A673 (cell line): ENCODE measurements at regions not wholly inside any gene's neighbourhood (a gene's known extent, or its start where the extent isn't known, plus 50 kb on each side); places are given as distances from the start of the nearest gene placed in this dataset.

Experiments used
- CTCF ChIP-seq: fragments of 300-800, 200-600 bp; sonication (generic); conservative IDR thresholded peaks from 2 replicates; pipeline ENCODE4 v1.5.1; 2017; ENCODE audit warnings: low read depth, mild to moderate bottlenecking, antibody characterized with exemption, low read length, moderate library complexity, mixed read lengths
- EZH2 ChIP-seq: fragments of 200-600 bp; sonication (generic); IDR thresholded peaks from 2 replicates; pipeline ENCODE4 v1.6.1; 2017; ENCODE audit warnings: borderline replicate concordance, low read depth, mild to moderate bottlenecking, mixed read lengths, antibody characterized with exemption, low read length; ENCODE audit not compliant: poor library complexity, severe bottlenecking

GRCh38 chr7:84328571-84328970 is 134.0 kb upstream of the SEMA3A start:
- TF ChIP-seq CTCF = no peak
- no peak for TF ChIP-seq EZH2
